Loucy (cell line): ENCODE measurements at regions not wholly inside any gene's neighbourhood (a gene's known extent, or its start where the extent isn't known, plus 50 kb on each side); places are given as distances from the start of the nearest gene placed in this dataset.

Experiments
- H2AFZ ChIP-seq: fragments of 200-600 bp; sonication (generic); 2 replicates; pipeline ENCODE4 v1.6.0; 2016; ENCODE audit warnings: antibody characterized with exemption, mild to moderate bottlenecking, low read length, moderate library complexity
- H3F3A ChIP-seq: fragments of 200-600 bp; 2 replicates; pipeline ENCODE4 v1.6.0; 2016; ENCODE audit warnings: antibody characterized with exemption, low read depth, mild to moderate bottlenecking
- H3K27me3 ChIP-seq: fragments of 200-600 bp; sonication (generic); 2 replicates; pipeline ENCODE4 v1.6.1; 2014; ENCODE audit warnings: low read length, mild to moderate bottlenecking; ENCODE audit not compliant: insufficient read depth, poor library complexity, severe bottlenecking
- H3K36me3 ChIP-seq: fragments of 200-600 bp; sonication (generic); 2 replicates; pipeline ENCODE4 v1.6.1; 2016; ENCODE audit warnings: low read length; ENCODE audit not compliant: insufficient read depth
- H3K4me1 ChIP-seq: fragments of 200-600 bp; sonication (generic); 2 replicates; pipeline ENCODE4 v1.5.1; 2014; ENCODE audit warnings: low read length, mild to moderate bottlenecking; ENCODE audit not compliant: insufficient read depth, poor library complexity, severe bottlenecking
- H3K4me2 ChIP-seq: fragments of 200-600 bp; sonication (generic); 2 replicates; pipeline ENCODE4 v1.6.0; 2014; ENCODE audit warnings: antibody characterized with exemption, low read length, low read depth, mild to moderate bottlenecking; ENCODE audit not compliant: poor library complexity, severe bottlenecking
- H3K4me3 ChIP-seq: fragments of 200-600 bp; sonication (generic); 2 replicates; pipeline ENCODE4 v1.5.1; 2014; ENCODE audit warnings: low read length, mild to moderate bottlenecking, mixed read lengths; ENCODE audit not compliant: poor library complexity, severe bottlenecking
- H3K79me2 ChIP-seq: fragments of 200-600 bp; sonication (generic); 2 replicates; pipeline ENCODE4 v1.6.1; 2014; ENCODE audit warnings: low read length; ENCODE audit not compliant: insufficient read depth
- H3K9ac ChIP-seq: fragments of 200-600 bp; sonication (generic); 2 replicates; pipeline ENCODE4 v1.6.0; 2014; ENCODE audit warnings: mild to moderate bottlenecking, low read depth, low read length, moderate library complexity; ENCODE audit not compliant: poor library complexity, severe bottlenecking
- H3K9me2 ChIP-seq: fragments of 200-600 bp; sonication (generic); replicated peaks from 2 replicates; pipeline ENCODE4 v1.6.1; 2016; ENCODE audit warnings: low read depth, low read length, mixed read lengths
- H3K9me3 ChIP-seq: fragments of 200-600 bp; sonication (generic); 2 replicates; pipeline ENCODE4 v1.6.1; 2014; ENCODE audit warnings: mild to moderate bottlenecking, antibody characterized with exemption, low read length, low read depth; ENCODE audit not compliant: insufficient read depth
- H4K20me1 ChIP-seq: fragments of 200-600 bp; sonication (generic); 2 replicates; pipeline ENCODE4 v1.6.0; 2014; ENCODE audit warnings: antibody characterized with exemption, low read length, mild to moderate bottlenecking; ENCODE audit not compliant: insufficient read depth, poor library complexity, severe bottlenecking
- EZH2phosphoT487 ChIP-seq: fragments of 200-600 bp; IDR thresholded peaks from 2 replicates; pipeline ENCODE4 v1.6.1; 2018; ENCODE audit warnings: antibody characterized with exemption, mild to moderate bottlenecking, moderate library complexity, borderline replicate concordance
- TF ChIP-seq, protein P1 (sequence below): fragments of 200-600 bp; sonication (generic); conservative IDR thresholded peaks from 2 replicates; pipeline ENCODE4 v1.5.1; 2014; ENCODE audit warnings: mild to moderate bottlenecking, antibody characterized with exemption, low read length

DNA sequence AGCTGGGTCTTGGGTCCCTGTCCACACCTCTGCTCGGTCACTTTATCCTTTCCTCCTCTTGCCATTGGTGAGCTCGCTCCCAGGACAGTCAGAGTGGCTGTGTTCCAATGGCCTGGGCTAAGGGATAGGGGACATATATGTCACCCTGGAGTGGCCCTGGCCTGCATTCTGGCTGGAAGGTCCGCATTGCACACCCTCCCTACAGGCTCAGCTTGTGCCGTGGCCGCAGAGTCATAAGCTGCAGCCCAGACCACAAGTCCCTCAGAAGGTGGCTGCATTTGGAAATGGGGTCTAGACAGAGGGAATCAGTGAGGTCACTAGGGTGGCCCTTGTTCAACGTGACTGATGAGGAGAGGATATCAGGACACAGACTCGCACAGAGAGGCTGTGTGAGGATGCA lies 363.8 kb upstream of the SHH start:
- no peak overlapping the region for H3K9ac ChIP-seq
- H3K9me2 ChIP-seq = no peaks in the 10 kb centered on the region

DNA sequence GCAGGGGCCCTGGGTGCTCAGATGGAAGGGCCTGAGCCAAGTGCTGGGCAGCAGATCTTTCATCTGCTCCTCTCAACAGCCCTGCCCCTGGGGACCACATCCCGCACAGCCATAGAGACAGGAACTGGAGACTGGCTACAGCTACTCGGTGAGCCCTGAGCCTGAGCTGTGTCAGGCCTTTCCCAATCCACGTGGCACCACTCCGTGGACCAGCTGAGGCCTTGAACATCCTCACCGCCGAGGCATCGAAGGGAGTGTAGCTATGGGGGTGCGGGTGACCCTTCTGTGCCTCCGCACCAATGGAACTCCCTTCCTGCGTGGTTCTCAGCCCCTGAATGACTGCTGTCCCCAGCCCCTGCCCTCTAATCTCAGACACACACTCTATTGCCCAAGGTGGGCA lies 362.7 kb upstream of the SHH start:
- H2AFZ ChIP-seq = no peak overlapping the region
- H3K36me3 ChIP-seq = no peaks in the 10 kb centered on the region
- H3K9me3 ChIP-seq = peaks cover 9% of the 10 kb centered on the region; the same call in 1 of the 2 replicates
- no peak overlapping the region for H3K9ac ChIP-seq
- H4K20me1 ChIP-seq = no peaks in the 10 kb centered on the region
- no peaks in the 10 kb centered on the region for H3K9me2 ChIP-seq
- no peaks in the 10 kb centered on the region for H3K79me2 ChIP-seq
- H3K4me1 ChIP-seq = no peaks in the 10 kb centered on the region
- H3F3A ChIP-seq = no peaks in the 10 kb centered on the region
- no peak overlapping the region for H3K4me3 ChIP-seq
- no peak for TF ChIP-seq EZH2phosphoT487
- TF ChIP-seq, protein P1, sequence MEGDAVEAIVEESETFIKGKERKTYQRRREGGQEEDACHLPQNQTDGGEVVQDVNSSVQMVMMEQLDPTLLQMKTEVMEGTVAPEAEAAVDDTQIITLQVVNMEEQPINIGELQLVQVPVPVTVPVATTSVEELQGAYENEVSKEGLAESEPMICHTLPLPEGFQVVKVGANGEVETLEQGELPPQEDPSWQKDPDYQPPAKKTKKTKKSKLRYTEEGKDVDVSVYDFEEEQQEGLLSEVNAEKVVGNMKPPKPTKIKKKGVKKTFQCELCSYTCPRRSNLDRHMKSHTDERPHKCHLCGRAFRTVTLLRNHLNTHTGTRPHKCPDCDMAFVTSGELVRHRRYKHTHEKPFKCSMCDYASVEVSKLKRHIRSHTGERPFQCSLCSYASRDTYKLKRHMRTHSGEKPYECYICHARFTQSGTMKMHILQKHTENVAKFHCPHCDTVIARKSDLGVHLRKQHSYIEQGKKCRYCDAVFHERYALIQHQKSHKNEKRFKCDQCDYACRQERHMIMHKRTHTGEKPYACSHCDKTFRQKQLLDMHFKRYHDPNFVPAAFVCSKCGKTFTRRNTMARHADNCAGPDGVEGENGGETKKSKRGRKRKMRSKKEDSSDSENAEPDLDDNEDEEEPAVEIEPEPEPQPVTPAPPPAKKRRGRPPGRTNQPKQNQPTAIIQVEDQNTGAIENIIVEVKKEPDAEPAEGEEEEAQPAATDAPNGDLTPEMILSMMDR = no peak
- H3K4me2 ChIP-seq = no peak overlapping the region
- H3K27me3 ChIP-seq = no peaks in the 10 kb centered on the region

More for the DNA sequence above, 363.8 kb upstream of the SHH start:
- H3K4me3 ChIP-seq = no peak overlapping the region
- no peaks in the 10 kb centered on the region for H3K36me3 ChIP-seq
- H3K4me1 ChIP-seq = no peaks in the 10 kb centered on the region
- no peak overlapping the region for H3K4me2 ChIP-seq
- H3F3A ChIP-seq = no peaks in the 10 kb centered on the region
- no peaks in the 10 kb centered on the region for H3K27me3 ChIP-seq
- H3K9me3 ChIP-seq = peaks cover 9% of the 10 kb centered on the region; the same call in 1 of the 2 replicates
- no peaks in the 10 kb centered on the region for H4K20me1 ChIP-seq
- no peaks in the 10 kb centered on the region for H3K79me2 ChIP-seq
- no peak for TF ChIP-seq EZH2phosphoT487
- TF ChIP-seq, protein P1 = no peak
- no peak overlapping the region for H2AFZ ChIP-seq

DNA sequence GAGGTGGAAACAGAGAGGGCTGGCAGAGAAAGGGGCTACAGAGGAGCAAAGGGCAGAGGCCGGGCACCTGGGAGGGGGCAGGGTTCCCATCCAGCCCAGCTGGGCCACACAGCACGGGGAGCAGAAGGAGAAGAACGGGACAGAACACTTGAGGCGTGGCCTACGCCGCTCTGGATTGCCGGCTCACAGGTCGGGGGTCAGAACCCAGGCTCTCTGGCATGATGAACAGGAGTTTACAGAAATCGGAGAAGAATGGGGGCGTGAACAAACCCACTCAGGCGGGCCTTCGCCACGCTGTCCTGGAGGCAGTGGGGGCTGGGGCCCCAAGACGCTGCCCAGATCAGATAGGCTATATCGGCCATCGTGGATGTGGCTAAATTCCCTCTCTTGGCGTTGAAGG lies 362.2 kb upstream of the SHH start:
- Histone ChIP-seq H3K36me3 (no peaks in the 10 kb centered on the region), H3K9ac (no peak overlapping the region)

More for the DNA sequence above, 362.2 kb upstream of the SHH start:
- TF ChIP-seq, protein P1 = no peak
- no peak for TF ChIP-seq EZH2phosphoT487
- Histone ChIP-seq H3K4me3 (no peak overlapping the region), H3K27me3 (no peaks in the 10 kb centered on the region), H3K4me2 (no peak overlapping the region), H4K20me1 (no peaks in the 10 kb centered on the region), H3K9me3 (peaks cover 9% of the 10 kb centered on the region; the same call in 1 of the 2 replicates), H2AFZ (no peak overlapping the region), H3K4me1 (no peaks in the 10 kb centered on the region), H3K79me2 (no peaks in the 10 kb centered on the region), H3K9me2 (no peaks in the 10 kb centered on the region), H3F3A (no peaks in the 10 kb centered on the region)
